Breast epithelium (tissue), 3 donors: ENCODE measurements at regions not wholly inside any gene's neighbourhood (a gene's known extent, or its start where the extent isn't known, plus 50 kb on each side); places are given as distances from the start of the nearest gene placed in this dataset.

Experiments
- POLR2A ChIP-seq: fragments of 450-650 bp; IDR thresholded peaks from one replicate; pipeline ENCODE4 v1.6.1; 2016; ENCODE audit warnings: antibody characterized with exemption, mild to moderate bottlenecking, moderate library complexity
- POLR2AphosphoS5 ChIP-seq, 3 donors: sonication (generic); formaldehyde crosslinking; IDR thresholded peaks; one replicate each; pipeline ENCODE4 v1.6.1; 2017; ENCODE audit warnings: antibody characterized with exemption in 3 of 3
- TF ChIP-seq, protein P1 (sequence below), 3 donors: fragments of 450-650 bp; IDR thresholded peaks; one replicate each; pipeline ENCODE4 v1.5.1; 2016 to 2017; ENCODE audit warnings: antibody characterized with exemption in 3 of 3, mild to moderate bottlenecking in 3 of 3, moderate library complexity in 3 of 3

DNA sequence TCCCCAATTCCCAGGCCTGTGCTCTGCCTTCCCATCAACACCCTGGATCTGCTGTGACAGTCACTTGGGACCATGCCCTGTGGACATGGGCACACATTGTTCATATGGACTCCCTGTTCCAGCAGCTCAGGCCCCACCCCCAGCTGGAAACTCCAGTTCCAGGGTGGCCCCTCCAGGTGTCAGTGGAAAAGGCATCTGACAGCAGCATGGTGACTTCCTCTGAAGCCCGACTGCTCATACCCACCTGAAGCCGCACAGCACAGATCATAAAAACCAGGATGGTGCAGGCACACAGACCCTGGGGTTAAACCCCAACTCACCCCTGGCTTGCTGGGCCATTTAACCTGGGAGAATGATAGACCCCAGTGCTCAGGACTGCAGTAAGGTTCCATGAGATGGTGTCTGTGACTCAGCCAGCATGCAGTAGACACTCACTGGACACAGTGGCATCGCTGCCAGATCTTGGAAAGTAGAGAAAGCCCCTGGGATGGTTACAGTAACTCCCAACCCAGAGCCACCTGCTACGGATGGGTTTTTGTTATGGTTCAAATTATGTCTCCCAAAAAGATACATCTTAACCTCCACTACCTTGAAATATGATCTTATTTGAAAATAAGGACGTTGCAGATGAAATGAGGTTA is 72.6 kb upstream of the NANOS1 start:
- TF ChIP-seq, protein P1, sequence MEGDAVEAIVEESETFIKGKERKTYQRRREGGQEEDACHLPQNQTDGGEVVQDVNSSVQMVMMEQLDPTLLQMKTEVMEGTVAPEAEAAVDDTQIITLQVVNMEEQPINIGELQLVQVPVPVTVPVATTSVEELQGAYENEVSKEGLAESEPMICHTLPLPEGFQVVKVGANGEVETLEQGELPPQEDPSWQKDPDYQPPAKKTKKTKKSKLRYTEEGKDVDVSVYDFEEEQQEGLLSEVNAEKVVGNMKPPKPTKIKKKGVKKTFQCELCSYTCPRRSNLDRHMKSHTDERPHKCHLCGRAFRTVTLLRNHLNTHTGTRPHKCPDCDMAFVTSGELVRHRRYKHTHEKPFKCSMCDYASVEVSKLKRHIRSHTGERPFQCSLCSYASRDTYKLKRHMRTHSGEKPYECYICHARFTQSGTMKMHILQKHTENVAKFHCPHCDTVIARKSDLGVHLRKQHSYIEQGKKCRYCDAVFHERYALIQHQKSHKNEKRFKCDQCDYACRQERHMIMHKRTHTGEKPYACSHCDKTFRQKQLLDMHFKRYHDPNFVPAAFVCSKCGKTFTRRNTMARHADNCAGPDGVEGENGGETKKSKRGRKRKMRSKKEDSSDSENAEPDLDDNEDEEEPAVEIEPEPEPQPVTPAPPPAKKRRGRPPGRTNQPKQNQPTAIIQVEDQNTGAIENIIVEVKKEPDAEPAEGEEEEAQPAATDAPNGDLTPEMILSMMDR (IDR thresholded peaks at IDR 0.05), result no peak
- no peak for TF ChIP-seq POLR2A
- TF ChIP-seq POLR2AphosphoS5 (IDR thresholded peaks at IDR 0.05), result no peak
